Activated T-cell treated with anti-CD3 and anti-CD28 coated beads, Interleukin-2, amount 50 U/mL, for 4 hours (primary cell): ENCODE measurements at regions not wholly inside any gene's neighbourhood (a gene's known extent, or its start where the extent isn't known, plus 50 kb on each side); places are given as distances from the start of the nearest gene placed in this dataset.

Source experiments
- ATAC-seq, 2 donors: fragments of 200-7000 bp; cut with Tn5 transposase; one replicate each; pipeline ENCODE4 v1.10.0; 2021
- DNase-seq: peaks from one replicate; pipeline ENCODE4 v3.0.0-alpha.2; 2020
- H3K27me3 Mint-ChIP-seq: one replicate; pipeline ENCODE4 v1.8.0; 2021; ENCODE audit warnings: low read depth, mixed read lengths
- H3K36me3 Mint-ChIP-seq: one replicate; pipeline ENCODE4 v1.8.0; 2022; ENCODE audit warnings: mixed read lengths; ENCODE audit not compliant: insufficient read depth
- H3K4me1 Mint-ChIP-seq: one replicate; pipeline ENCODE4 v1.8.0; 2021; ENCODE audit warnings: low read depth, mixed read lengths
- H3K4me3 Mint-ChIP-seq: one replicate; pipeline ENCODE4 v1.8.0; 2021; ENCODE audit warnings: mild to moderate bottlenecking, moderate library complexity, mixed read lengths
- H3K9me3 Mint-ChIP-seq: one replicate; pipeline ENCODE4 v1.8.0; 2021; ENCODE audit warnings: mixed read lengths

DNA sequence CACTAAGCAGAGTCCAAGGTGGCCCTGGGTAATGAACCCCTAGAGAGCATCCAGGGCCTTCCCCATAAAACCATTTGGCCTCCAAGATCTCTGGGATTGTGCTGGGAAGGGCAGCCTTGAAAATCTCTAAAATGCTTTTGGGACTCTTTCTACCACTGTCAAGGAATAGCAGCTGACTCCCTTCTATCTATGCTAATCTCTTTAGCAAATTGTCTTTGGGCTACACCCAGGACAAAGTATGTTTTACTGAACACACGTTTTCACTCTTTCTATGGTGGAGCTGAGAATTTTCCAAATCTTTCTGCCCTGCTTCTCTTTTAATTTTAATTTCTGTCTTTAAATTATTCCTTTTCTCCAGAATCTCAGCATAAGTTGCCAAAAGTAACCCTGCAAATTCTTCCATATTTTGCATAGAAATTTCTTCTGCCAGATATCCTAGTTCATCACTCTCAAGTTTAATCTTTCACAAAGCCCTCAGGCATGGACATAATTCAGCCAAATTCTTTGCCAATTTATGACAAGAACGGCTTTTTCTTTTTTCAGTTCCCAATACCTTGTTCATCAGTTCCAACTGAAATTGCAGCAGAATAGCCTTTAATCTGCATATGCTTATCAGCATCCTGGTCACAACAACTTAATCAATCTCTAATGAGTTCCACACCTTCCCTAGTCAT, 687.0 kb upstream of the ADGRL4 start:
- Mint-ChIP-seq H3K4me1 (no peaks in the 10 kb centered on the region), H3K9me3 (peaks cover 4% of the 10 kb centered on the region), H3K36me3 (no peaks in the 10 kb centered on the region), H3K27me3 (no peaks in the 10 kb centered on the region), H3K4me3 (no peak overlapping the region)
- DNase-seq (no peak), ATAC-seq (no peak)

DNA sequence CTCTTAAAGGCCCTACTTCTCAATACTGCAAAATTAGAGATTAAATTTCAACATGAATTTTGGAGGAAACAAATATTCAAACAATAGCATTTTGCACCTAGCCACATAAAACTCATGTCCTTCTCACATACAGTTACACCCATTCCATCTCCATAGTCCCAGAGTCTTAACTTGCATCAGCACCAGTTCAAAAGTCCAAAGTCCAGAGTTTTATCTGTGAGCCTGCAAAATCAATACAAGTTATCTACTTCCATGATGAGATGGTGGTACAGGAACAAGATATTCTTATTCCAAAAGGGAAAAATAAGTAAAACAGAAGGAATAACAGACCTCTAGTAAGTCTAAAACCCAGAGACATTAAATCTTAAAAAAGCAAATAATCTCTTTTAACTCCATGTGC, 686.0 kb upstream of the ADGRL4 start:
- H3K9me3 Mint-ChIP-seq, result no peaks in the 10 kb centered on the region
- no peaks in the 10 kb centered on the region for H3K36me3 Mint-ChIP-seq
- no peak overlapping the region for H3K4me3 Mint-ChIP-seq
- ATAC-seq (no peak), DNase-seq (no peak)
- H3K4me1 Mint-ChIP-seq, result no peaks in the 10 kb centered on the region
- no peaks in the 10 kb centered on the region for H3K27me3 Mint-ChIP-seq

DNA sequence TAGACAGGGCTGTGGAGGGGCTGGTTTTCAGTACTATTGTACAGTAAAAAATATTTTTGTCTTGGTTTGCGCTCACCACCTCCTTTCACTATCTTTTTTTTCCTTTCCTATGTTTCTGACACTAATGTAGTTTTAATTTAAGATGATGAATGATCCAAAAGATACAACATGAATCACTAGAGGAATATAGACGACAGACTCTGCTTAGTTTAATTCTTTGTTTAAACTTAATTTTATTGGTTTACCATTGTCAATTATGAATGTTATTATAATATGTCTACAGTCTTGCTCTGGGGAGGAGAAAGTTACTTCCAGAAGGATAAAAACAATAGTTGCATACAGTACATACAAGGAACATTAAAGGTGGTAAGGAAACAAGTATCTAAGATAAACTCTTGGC, 682.4 kb upstream of the ADGRL4 start:
- peaks cover 18% of the 10 kb centered on the region for H3K9me3 Mint-ChIP-seq
- H3K36me3 Mint-ChIP-seq, result no peaks in the 10 kb centered on the region
- H3K4me3 Mint-ChIP-seq, result no peak overlapping the region
- H3K4me1 Mint-ChIP-seq, result no peaks in the 10 kb centered on the region
- H3K27me3 Mint-ChIP-seq, result no peaks in the 10 kb centered on the region
- ATAC-seq (no peak), DNase-seq (no peak)

DNA sequence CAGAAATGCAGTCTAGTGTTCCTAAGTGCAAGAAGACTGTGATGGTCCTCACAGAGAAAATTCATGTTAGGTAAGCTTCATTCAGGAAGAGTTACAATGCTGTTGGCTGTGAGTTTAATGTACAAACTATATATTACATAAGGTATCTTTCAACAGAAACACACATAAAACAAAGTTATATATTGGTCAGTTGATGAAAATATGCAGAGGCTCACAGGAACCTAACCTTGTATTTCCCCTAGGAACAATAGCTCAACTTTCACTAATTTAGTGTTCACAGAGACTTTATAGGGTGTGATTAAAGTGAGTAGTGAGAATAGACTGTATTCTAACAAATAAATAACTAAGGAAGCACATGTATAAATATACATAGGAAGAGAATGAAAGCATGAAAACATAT, 676.9 kb upstream of the ADGRL4 start:
- H3K4me1 Mint-ChIP-seq, result no peaks in the 10 kb centered on the region
- H3K36me3 Mint-ChIP-seq, result no peaks in the 10 kb centered on the region
- peaks cover 36% of the 10 kb centered on the region for H3K9me3 Mint-ChIP-seq
- no peak for DNase-seq
- H3K4me3 Mint-ChIP-seq, result no peak overlapping the region
- ATAC-seq, result no peak
- no peaks in the 10 kb centered on the region for H3K27me3 Mint-ChIP-seq

DNA sequence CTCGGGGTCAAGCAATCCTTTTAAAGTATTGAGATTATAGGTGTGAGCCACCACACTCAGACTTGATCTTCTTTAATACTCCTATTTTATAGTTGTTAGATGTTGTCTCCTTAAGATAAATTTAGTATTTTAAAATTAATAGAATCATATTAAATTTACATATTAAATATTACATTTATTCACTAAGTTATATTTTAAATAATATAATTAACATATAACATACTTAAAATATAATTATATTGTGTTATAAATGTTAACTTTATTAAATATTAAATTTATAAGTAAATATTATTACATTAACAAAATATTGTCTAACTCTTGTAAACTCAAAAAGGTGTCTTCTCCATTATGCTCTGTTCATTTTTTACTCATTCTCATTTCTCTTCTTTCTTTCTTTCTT, 675.9 kb upstream of the ADGRL4 start:
- H3K4me1 Mint-ChIP-seq, result no peaks in the 10 kb centered on the region
- H3K4me3 Mint-ChIP-seq, result no peak overlapping the region
- no peak for ATAC-seq
- no peak for DNase-seq
- peaks cover 37% of the 10 kb centered on the region for H3K9me3 Mint-ChIP-seq
- no peaks in the 10 kb centered on the region for H3K27me3 Mint-ChIP-seq
- H3K36me3 Mint-ChIP-seq, result no peaks in the 10 kb centered on the region

DNA sequence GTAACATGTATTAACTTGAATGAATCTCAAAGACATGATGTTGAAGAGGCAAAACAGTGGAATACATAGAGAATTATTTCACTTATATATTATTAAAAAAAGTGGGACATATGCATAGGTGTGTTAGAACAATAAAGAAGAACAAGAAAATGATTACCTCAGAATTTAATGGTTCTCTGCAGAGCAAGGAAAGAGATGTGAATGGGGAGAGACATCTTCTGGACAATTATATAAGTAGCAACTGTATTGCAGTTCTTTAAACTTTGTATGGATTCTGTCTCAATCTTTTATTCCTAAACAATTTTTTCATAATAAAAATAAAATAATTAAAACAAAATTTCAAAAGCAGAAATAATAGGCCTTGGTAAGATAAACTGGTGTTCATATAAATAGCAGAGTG, 674.9 kb upstream of the ADGRL4 start:
- Mint-ChIP-seq H3K27me3 (no peaks in the 10 kb centered on the region), H3K9me3 (peaks cover 34% of the 10 kb centered on the region), H3K4me1 (no peaks in the 10 kb centered on the region), H3K4me3 (no peak overlapping the region), H3K36me3 (no peaks in the 10 kb centered on the region)
- DNase-seq, result no peak
- no peak for ATAC-seq

DNA sequence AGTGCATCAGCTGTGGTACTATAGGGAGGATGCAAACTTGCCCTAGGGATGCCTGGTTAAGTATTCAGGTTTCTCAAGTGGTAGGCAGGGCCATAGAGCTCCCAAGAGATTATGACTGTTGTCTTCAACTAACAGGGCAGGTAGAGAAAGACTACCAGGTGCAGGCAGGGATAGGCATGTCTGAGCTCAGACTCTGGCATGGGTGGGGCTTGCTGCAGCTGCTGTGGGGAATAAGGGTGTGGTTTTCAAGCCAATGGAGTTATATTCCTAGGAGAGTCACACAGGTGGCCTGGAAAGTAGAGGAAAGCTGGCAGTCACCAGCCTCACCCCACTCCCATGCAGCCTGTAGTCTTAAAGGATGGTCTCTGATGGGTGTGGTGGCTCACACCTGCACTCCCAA, 673.4 kb upstream of the ADGRL4 start:
- no peak for ATAC-seq
- Mint-ChIP-seq H3K4me1 (no peaks in the 10 kb centered on the region), H3K36me3 (no peaks in the 10 kb centered on the region), H3K27me3 (no peaks in the 10 kb centered on the region), H3K9me3 (peaks cover 35% of the 10 kb centered on the region), H3K4me3 (no peak overlapping the region)
- DNase-seq, result no peak

DNA sequence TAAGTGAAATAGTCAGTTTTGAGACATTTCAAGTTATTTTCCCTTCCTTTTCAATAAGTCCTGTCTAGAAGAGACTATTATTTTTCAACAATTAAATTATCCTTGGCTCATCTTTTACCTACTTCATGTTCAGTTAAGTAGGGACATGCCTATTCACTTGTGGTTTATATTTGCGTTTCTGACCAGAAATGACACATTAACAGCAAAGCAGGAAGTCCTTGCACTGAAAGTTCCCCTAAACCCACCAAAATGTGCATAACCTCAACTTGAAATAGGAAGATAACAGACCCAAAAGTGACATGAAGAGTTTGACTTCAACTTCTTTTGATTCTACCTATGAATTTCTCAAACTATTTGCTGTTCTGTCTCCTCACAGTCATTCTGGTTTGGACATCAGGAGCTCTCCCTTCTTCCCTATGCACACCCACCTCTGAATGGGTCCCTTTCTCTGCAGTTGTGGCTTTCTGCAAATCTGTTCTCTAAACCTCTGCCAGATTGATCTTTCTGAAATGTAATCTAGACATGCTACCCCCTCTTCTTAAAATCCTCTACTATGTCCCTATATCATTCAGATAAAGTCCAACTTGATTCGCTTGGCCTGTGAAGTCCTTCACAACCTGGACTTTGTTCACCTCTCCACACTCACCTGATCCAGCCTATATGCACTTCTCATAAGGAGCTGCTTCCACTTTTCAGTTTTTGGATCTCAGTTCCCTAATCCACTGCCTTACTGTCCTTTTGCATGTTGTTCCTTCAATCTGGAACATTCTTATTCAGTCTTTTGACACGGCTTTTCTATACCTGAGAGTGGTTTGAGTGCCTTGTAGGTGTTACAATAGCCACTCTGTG, 661.5 kb upstream of the ADGRL4 start:
- no peak for ATAC-seq
- no peaks in the 10 kb centered on the region for H3K9me3 Mint-ChIP-seq

DNA sequence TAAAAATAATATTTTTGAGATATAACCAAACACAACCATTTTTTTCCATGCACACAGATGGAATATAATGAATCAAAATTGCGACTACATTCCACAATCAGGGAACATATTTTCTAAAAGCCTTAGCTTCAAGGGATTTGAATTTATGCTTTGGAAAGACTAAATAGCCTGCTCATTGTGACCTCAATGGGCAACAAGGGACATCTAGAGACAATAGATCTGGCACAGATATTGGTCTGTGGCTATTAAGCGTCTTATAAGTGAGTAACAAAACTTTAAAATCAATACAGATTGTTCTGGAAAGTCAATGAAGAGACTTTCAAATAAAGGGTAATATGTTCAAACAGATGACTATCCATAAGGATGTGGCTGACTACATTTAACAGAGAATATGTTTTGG, 660.6 kb upstream of the ADGRL4 start:
- H3K36me3 Mint-ChIP-seq, result no peaks in the 10 kb centered on the region
- no peak overlapping the region for H3K4me3 Mint-ChIP-seq
- DNase-seq (no peak), ATAC-seq (no peak)
- no peaks in the 10 kb centered on the region for H3K4me1 Mint-ChIP-seq
- H3K9me3 Mint-ChIP-seq, result peaks cover 3% of the 10 kb centered on the region
- no peaks in the 10 kb centered on the region for H3K27me3 Mint-ChIP-seq

More for the DNA sequence above, 661.5 kb upstream of the ADGRL4 start:
- Mint-ChIP-seq H3K4me1 (no peaks in the 10 kb centered on the region), H3K27me3 (no peaks in the 10 kb centered on the region), H3K4me3 (no peak overlapping the region), H3K36me3 (no peaks in the 10 kb centered on the region)
- DNase-seq, result no peak

DNA sequence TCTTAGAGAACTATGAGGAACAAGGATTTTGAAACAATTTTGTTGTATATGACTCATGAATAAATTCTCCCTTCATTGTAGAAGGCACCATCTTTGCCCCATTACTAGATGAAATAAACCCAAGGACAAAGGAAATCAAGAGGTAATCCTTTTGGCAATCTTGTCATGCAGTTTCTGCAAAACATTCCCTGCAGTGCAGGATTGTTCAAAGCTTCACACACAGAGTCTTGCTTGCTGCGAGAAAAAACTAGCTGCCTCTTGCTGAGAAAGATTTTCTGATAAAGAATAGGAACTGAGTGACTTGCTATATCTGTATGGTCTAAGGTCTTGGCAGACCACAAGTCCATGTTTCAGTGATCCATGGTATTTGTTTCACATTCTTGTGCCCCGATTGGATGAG, 657.4 kb upstream of the ADGRL4 start:
- Mint-ChIP-seq H3K4me3 (no peak overlapping the region), H3K36me3 (no peaks in the 10 kb centered on the region), H3K4me1 (no peaks in the 10 kb centered on the region), H3K27me3 (no peaks in the 10 kb centered on the region), H3K9me3 (peaks cover 11% of the 10 kb centered on the region)
- DNase-seq (no peak), ATAC-seq (no peak)

DNA sequence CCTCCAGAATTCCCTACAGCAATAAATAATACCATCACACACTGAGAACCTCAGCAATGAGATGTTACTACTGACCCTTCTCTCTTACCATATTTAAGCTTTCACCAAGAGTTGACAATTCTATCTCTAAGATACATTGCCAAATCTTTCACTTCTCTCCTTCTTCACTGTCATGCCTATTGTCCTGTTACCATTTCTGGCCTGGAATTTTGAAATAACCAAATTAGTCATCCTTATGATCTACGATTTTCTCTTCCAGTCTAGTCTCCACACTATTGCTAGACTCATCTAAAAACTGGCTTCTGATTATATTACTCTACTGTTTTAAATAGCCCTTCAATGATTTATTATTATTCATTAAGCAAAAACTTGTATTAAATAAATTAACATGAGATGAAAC, 656.1 kb upstream of the ADGRL4 start:
- H3K9me3 Mint-ChIP-seq, result peaks cover 11% of the 10 kb centered on the region
- ATAC-seq (no peak), DNase-seq (no peak)
- no peaks in the 10 kb centered on the region for H3K27me3 Mint-ChIP-seq
- H3K4me3 Mint-ChIP-seq, result no peak overlapping the region
- H3K36me3 Mint-ChIP-seq, result no peaks in the 10 kb centered on the region
- no peaks in the 10 kb centered on the region for H3K4me1 Mint-ChIP-seq

DNA sequence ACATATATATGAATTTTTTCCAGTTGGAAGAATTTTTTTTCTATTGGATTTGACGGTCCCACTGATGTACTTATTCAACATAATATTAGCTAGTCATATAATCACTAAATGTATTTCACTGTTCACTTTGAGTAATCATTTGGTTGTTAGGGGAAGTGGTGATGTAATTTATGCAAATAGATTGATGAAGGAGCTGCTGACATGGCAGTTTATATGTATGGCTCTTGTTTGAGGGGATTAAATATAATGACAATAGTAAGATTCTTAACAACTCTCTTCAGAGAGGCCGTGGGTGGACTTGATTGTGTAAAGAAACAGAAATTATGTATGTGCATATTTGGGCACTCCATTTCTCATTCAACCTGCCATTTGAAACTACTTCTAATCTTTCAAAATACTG, 653.6 kb upstream of the ADGRL4 start:
- peaks cover 11% of the 10 kb centered on the region for H3K9me3 Mint-ChIP-seq
- H3K27me3 Mint-ChIP-seq, result no peaks in the 10 kb centered on the region
- no peak for DNase-seq
- no peak overlapping the region for H3K4me3 Mint-ChIP-seq
- no peak for ATAC-seq
- no peaks in the 10 kb centered on the region for H3K36me3 Mint-ChIP-seq
- no peaks in the 10 kb centered on the region for H3K4me1 Mint-ChIP-seq

DNA sequence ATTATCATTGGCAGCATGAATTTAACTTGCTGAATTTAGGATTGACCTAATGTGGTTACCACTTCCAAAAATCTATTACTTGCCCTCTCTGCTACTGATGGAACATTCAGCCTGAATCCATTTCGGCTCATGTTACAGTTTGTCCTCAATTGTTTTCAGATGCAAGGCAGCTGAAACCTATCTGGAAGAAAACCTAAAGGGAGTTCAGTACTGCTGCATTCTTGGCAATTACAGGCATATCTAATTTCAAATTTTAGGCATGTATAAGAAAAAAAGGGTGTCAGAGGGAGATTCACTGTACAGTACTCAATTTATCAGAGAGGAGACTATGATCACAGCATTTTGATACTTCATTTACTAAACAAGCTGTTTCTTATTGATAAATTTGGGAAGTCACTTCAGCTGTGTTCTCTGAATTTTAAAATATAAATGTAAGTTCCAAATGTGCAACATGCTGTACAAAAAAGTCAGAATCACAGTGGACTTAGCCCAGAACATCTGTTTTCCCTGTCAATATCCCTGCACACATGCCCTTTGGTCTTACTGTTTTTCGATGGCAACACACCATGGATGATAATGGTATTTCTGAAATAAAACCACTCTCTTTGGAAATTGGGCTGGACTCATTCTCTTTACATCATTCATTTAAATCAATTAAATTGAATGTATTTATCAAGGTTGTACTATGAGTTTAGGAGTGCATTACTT, 651.6 kb upstream of the ADGRL4 start:
- ATAC-seq (no peak), DNase-seq (no peak)
- no peaks in the 10 kb centered on the region for H3K4me1 Mint-ChIP-seq
- peaks cover 11% of the 10 kb centered on the region for H3K9me3 Mint-ChIP-seq
- no peaks in the 10 kb centered on the region for H3K27me3 Mint-ChIP-seq
- H3K4me3 Mint-ChIP-seq, result no peak overlapping the region
- no peaks in the 10 kb centered on the region for H3K36me3 Mint-ChIP-seq

DNA sequence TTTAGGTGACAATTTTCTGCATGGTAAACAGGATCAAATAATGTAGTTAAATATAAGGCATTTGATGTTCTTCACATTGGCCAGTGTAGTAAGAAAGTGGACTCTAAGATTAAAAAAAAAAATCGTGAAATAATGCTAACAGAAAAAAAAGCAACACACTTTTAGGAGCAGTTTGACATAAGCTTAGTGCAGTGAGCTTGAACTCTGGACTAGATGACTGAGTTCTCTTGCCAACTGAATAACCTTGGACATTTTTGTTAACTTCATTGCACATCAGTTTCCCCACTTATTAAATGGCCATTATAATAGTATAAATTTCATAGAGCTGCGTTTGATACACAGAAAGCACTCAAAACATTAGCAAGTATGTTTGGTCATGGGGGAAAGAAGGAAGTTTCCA, 649.3 kb upstream of the ADGRL4 start:
- peaks cover 8% of the 10 kb centered on the region for H3K9me3 Mint-ChIP-seq
- no peak overlapping the region for H3K4me3 Mint-ChIP-seq
- H3K36me3 Mint-ChIP-seq, result no peaks in the 10 kb centered on the region
- DNase-seq (no peak), ATAC-seq (no peak)
- no peaks in the 10 kb centered on the region for H3K27me3 Mint-ChIP-seq
- H3K4me1 Mint-ChIP-seq, result no peaks in the 10 kb centered on the region

DNA sequence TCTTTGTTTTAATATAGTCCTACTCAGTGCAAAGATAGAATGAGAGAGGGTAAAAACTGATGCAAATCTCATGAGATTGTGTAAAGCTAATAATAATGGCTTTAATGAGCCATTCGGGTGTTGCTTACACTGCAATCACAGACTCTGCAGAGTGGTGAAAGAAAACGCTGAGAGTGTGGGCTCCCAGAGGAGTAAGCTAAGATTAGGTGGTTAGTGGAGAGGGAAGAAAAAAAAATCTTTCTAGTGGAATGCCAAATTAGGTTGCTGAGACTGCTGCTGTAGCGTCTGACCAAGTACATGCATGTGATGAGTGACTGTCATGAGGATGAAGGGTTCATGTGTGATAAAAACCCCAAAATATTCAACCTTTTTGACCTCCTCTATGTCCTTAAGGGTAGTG, 645.9 kb upstream of the ADGRL4 start:
- no peaks in the 10 kb centered on the region for H3K4me1 Mint-ChIP-seq
- H3K9me3 Mint-ChIP-seq, result peaks cover 10% of the 10 kb centered on the region
- ATAC-seq (no peak), DNase-seq (no peak)
- H3K4me3 Mint-ChIP-seq, result no peak overlapping the region
- no peaks in the 10 kb centered on the region for H3K36me3 Mint-ChIP-seq
- no peaks in the 10 kb centered on the region for H3K27me3 Mint-ChIP-seq
